ENCODE measurements at regions not wholly inside any gene's neighbourhood (a gene's known extent, or its start where the extent isn't known, plus 50 kb on each side); places are given as distances from the start of the nearest gene placed in this dataset.

- DNase-seq (ENCODE audit: low read depth): no peak
These were observed 786.9 kb downstream of the CDY1 start for GRCh38 chrY:26408671-26409328.

GRCh38 chrY:26409329-26409712 is 787.4 kb downstream of the CDY1 start:
- no peak for DNase-seq (ENCODE audit: low read depth)

Measured in fibroblast of the conjunctiva (primary cell).